K562 (cell line): ENCODE measurements at regions not wholly inside any gene's neighbourhood (a gene's known extent, or its start where the extent isn't known, plus 50 kb on each side); places are given as distances from the start of the nearest gene placed in this dataset.

Experiments
- ATAC-seq: fragments of 200-7000 bp; cut with Tn5 transposase; 3 replicates; pipeline ENCODE4 v1.9.1; 2020; ENCODE audit warnings: moderate library complexity
- BruUV-seq: library from RNA; stranded (reverse); fragments of 400-500 nt; replicated peaks from 2 replicates; lab custom pipeline; 2021; lab: Mats Ljungman, UMichigan
- CTCF ChIA-PET: fragments of 300-600 bp; formaldehyde crosslinking; extraction: SDS; loops from one replicate; lab custom pipeline; 2021; ENCODE audit warnings: low intra/inter-chr PET ratio; lab: Yijun Ruan, JAX
- POLR2A ChIA-PET: fragments of 300-600, 350-650 bp; sonication (Branson Sonifier 250); formaldehyde crosslinking; extraction: SDS; loops from one replicate; lab custom pipeline; 2021; ENCODE audit warnings: antibody characterized with exemption, inconsistent platforms; lab: Yijun Ruan, JAX
- DNase-seq, 4 experiments: peaks; one replicate each; pipeline versions ENCODE4 v3.0.0 to v3.0.0-alpha.2; 2011 to 2018; ENCODE audit warnings: low spot score in 3 of 4, mixed read lengths in 3 of 4; ENCODE audit errors: extremely low read depth in 1 of 4
- FAIRE-seq: peaks from 2 replicates; lab custom pipeline; 2011; peaks lifted over from hg19 to GRCh38; lab: Jason Lieb, UNC
- H2AFZ ChIP-seq: 2 replicates; pipeline ENCODE4 v1.6.0; 2011; ENCODE audit warnings: low read depth, low read length, control low read depth, inconsistent platforms
- H3K27ac ChIP-seq: fragments of 200-600 bp; 3 replicates; pipeline ENCODE4 v1.8.0; 2011; ENCODE audit warnings: low read depth, mild to moderate bottlenecking, control low read depth, inconsistent platforms, low read length, moderate library complexity, mixed read lengths; ENCODE audit errors: extremely low read depth
- H3K27me3 ChIP-seq, 2 experiments: fragments of 300-600 bp in 1 of 2; 2 replicates in 1 of 2; 3 replicates in 1 of 2; pipeline versions ENCODE4 v1.6.0 to v1.8.0; 2011; ENCODE audit warnings: inconsistent platforms in 2 of 2, low read length in 2 of 2, mild to moderate bottlenecking in 1 of 2, mixed read lengths in 1 of 2, moderate library complexity in 1 of 2; ENCODE audit not compliant: control insufficient read depth in 2 of 2, insufficient read depth in 2 of 2
- H3K36me3 ChIP-seq: fragments of 300-600 bp; 3 replicates; pipeline ENCODE4 v1.8.0; 2011; ENCODE audit warnings: mild to moderate bottlenecking, low read length, inconsistent platforms; ENCODE audit not compliant: control insufficient read depth, insufficient read depth
- H3K4me1 ChIP-seq, 2 experiments: fragments of 200-600 bp in 1 of 2; replicated peaks in 1 of 2; 2 replicates in 1 of 2; 3 replicates in 1 of 2; pipeline versions ENCODE4 v1.5.1 to v1.8.0; 2011; ENCODE audit warnings: inconsistent platforms in 2 of 2, low read length in 2 of 2, mild to moderate bottlenecking in 1 of 2, mixed read lengths in 1 of 2, moderate library complexity in 1 of 2; ENCODE audit not compliant: control insufficient read depth in 2 of 2, insufficient read depth in 2 of 2
- H3K4me2 ChIP-seq: 2 replicates; pipeline ENCODE4 v1.6.1; 2011; ENCODE audit warnings: low read length, control low read depth, inconsistent platforms, mixed read lengths; ENCODE audit not compliant: insufficient read depth
- H3K4me3 ChIP-seq: fragments of 200-600 bp; sonication (generic), shearing (Covaris generic); 2 replicates; pipeline ENCODE4 v1.5.1; 2016; ENCODE audit warnings: control low read depth, inconsistent platforms
- H3K79me2 ChIP-seq: fragments of 200-600 bp; 3 replicates; pipeline ENCODE4 v1.8.0; 2011; ENCODE audit warnings: low read length, inconsistent platforms; ENCODE audit not compliant: control insufficient read depth, insufficient read depth
- H3K9ac ChIP-seq, 2 experiments: 2 replicates each; pipeline versions ENCODE4 v1.6.0 to v1.6.1; 2011; ENCODE audit warnings: low read depth in 2 of 2, low read length in 2 of 2, control low read depth in 1 of 2, inconsistent platforms in 1 of 2, mild to moderate bottlenecking in 1 of 2, mixed read lengths in 1 of 2; ENCODE audit not compliant: insufficient read depth in 1 of 2
- H3K9me1 ChIP-seq: one replicate; pipeline ENCODE4 v1.6.0; 2011; ENCODE audit warnings: inconsistent platforms, mild to moderate bottlenecking, low read length, moderate library complexity; ENCODE audit not compliant: control insufficient read depth, insufficient read depth
- H3K9me3 ChIP-seq: replicated peaks from 2 replicates; pipeline ENCODE4 v1.5.1; 2011; ENCODE audit warnings: low read depth, low read length, inconsistent platforms; ENCODE audit not compliant: control insufficient read depth, insufficient read depth
- H4K20me1 ChIP-seq: replicated peaks from 2 replicates; pipeline ENCODE4 v1.6.1; 2011; ENCODE audit warnings: low read length, inconsistent platforms, mixed read lengths; ENCODE audit not compliant: control insufficient read depth, insufficient read depth
- FOXP4 ChIP-seq: sonication (generic); formaldehyde crosslinking; IDR thresholded peaks from 2 replicates; pipeline ENCODE4 v1.8.0; 2022; ENCODE audit warnings: mild to moderate bottlenecking, missing genetic modification reagents, borderline replicate concordance
- NR2C1 ChIP-seq, 2 experiments: fragments of 450-650 bp; IDR thresholded peaks; 2 replicates each; pipeline ENCODE4 v1.6.1; 2017; ENCODE audit warnings: mild to moderate bottlenecking in 2 of 2, antibody characterized with exemption in 1 of 2, inconsistent platforms in 1 of 2, missing compliant biosample characterization in 1 of 2, missing genetic modification characterization in 1 of 2
- PCBP2 ChIP-seq: fragments of 200-400 bp; formaldehyde crosslinking; IDR thresholded peaks from 2 replicates; pipeline ENCODE4 v1.6.1; 2018; ENCODE audit warnings: low read length, low read depth, mild to moderate bottlenecking, moderate library complexity; ENCODE audit not compliant: poor library complexity, severe bottlenecking
- STAG1 ChIP-seq: sonication (generic); formaldehyde crosslinking; IDR thresholded peaks from 2 replicates; pipeline ENCODE4 v1.5.0; 2020; ENCODE audit warnings: missing genetic modification reagents, borderline replicate concordance
- TFAM ChIP-seq: fragments of 250-450 bp; sonication (Bioruptor Pico); conservative IDR thresholded peaks from 2 replicates; pipeline ENCODE4 v1.5.0; 2021; ENCODE audit warnings: mild to moderate bottlenecking, moderate library complexity
- TRIM25 ChIP-seq: fragments of 450-650 bp; IDR thresholded peaks from 2 replicates; pipeline ENCODE4 v1.7.0; 2016; ENCODE audit warnings: borderline replicate concordance
- ZNF232 ChIP-seq: sonication (generic); formaldehyde crosslinking; IDR thresholded peaks from 2 replicates; pipeline ENCODE4 v1.8.0; 2022; ENCODE audit warnings: mild to moderate bottlenecking, missing genetic modification reagents
- ZNF274 ChIP-seq: IDR thresholded peaks from 2 replicates; pipeline ENCODE4 v1.6.1; 2011; ENCODE audit warnings: low read depth, mild to moderate bottlenecking, low read length, moderate library complexity, borderline replicate concordance
- ZNF408 ChIP-seq: fragments of 250-450 bp; sonication (Bioruptor Pico); IDR thresholded peaks from 2 replicates; pipeline ENCODE4 v1.4.0; 2020; ENCODE audit warnings: low read depth, mild to moderate bottlenecking, moderate library complexity
- whole genome bisulfite sequencing: fragments of 100-300 bp; shearing (Covaris generic); methylation state at CpG from one replicate; pipeline ENCODE4 v1.1.6; 2016; ENCODE audit warnings: low coverage, mixed read lengths; ENCODE audit not compliant: insufficient coverage; ENCODE audit errors: missing lambda C conversion rate; 5-methylcytosine and 5-hydroxymethylcytosine counted together
- in situ Hi-C: fragments of 300-500 bp; cut with MboI; formaldehyde crosslinking; loops from 4 replicates; pipeline ENCODE4 v1.15.0; 2018; ENCODE audit warnings: inconsistent platforms, mixed read lengths
- intact Hi-C: fragments of 100-400 bp; cut with micrococcal nuclease; formaldehyde crosslinking; loops from 2 replicates; pipeline ENCODE4 v1.14.2; 2022

- ATAC-seq: no peak
- no peak overlapping the region for H3K4me3 ChIP-seq
- H3K9me1 ChIP-seq: no peaks in the 10 kb centered on the region
- POLR2A ChIA-PET: no interaction called here
- intact Hi-C loops: no loop called here
- H3K4me2 ChIP-seq: no peak overlapping the region
- no peaks in the 10 kb centered on the region for H3K27me3 ChIP-seq
- no peaks in the 10 kb centered on the region; the same call in 1 of the 2 replicates for H3K9me3 ChIP-seq
- no peak overlapping the region for H2AFZ ChIP-seq
- in situ Hi-C loops: no loop called here
- TF ChIP-seq TFAM (CRISPR knock-in tag) (no peak), PCBP2 (no peak), ZNF408 (CRISPR knock-in tag) (no peak), STAG1 (CRISPR knock-in tag) (no peak), NR2C1 (IDR thresholded peaks at IDR 0.05) (no peak), NR2C1 (tag; IDR thresholded peaks at IDR 0.05) (no peak), ZNF274 (no peak), FOXP4 (CRISPR knock-in tag) (no peak), ZNF232 (CRISPR knock-in tag) (no peak), TRIM25 (no peak)
- BruUV-seq: no TSS peak
- no peak for FAIRE-seq
- H4K20me1 ChIP-seq: no peaks in the 10 kb centered on the region
- no peaks in the 10 kb centered on the region for H3K36me3 ChIP-seq
- CTCF ChIA-PET: no interaction called here
- H3K9ac ChIP-seq: no peak overlapping the region
- no peaks in the 10 kb centered on the region for H3K4me1 ChIP-seq
- no peak overlapping the region for H3K27ac ChIP-seq
- DNase-seq: no peak
- WGBS: 0% methylated on average over 2 of the region's 2 CpGs
- H3K79me2 ChIP-seq: no peaks in the 10 kb centered on the region
Observed at GRCh38 chr2:160910681-160911080, 249.5 kb upstream of the TANK start.
